Activated naive CD4-positive, alpha-beta T cell treated with Interleukin-2 at 50 U/mL for 16 hours (primary cell): ENCODE measurements at regions not wholly inside any gene's neighbourhood (a gene's known extent, or its start where the extent isn't known, plus 50 kb on each side); places are given as distances from the start of the nearest gene placed in this dataset.

Source experiments
- DNase-seq: peaks from one replicate; pipeline ENCODE4 v3.0.0-alpha.2; 2020

GRCh38 chr10:44685747-44686146, 225.4 kb upstream of the TMEM72 start:
- no peak for DNase-seq

DNA sequence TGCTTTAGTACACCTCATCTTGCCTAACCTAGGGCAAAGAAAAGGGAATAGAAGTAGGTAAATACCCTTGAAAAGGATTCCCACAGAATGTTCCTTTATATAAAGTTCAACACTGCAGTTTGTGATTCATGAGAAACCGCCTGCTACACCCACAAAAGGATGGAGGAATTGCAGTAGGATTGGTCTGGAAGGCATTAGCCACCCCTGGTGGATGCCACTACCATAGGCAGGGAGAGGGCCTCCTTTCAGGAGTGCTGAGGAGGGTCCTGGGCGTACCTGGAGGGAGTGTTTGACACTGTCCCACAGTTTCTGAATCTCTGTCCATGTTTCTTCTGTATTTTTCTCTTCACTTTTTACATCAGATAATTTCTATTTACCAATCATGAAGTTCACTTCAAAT, 221.8 kb upstream of the TMEM72 start:
- no peak for DNase-seq

- DNase-seq: no peak
Measured at GRCh38 chr10:44696496-44696895, 214.6 kb upstream of the TMEM72 start.

GRCh38 chr10:44697116-44697515, 214.0 kb upstream of the TMEM72 start:
- no peak for DNase-seq

GRCh38 chr10:44702531-44702930, 208.6 kb upstream of the TMEM72 start:
- DNase-seq: no peak

DNA sequence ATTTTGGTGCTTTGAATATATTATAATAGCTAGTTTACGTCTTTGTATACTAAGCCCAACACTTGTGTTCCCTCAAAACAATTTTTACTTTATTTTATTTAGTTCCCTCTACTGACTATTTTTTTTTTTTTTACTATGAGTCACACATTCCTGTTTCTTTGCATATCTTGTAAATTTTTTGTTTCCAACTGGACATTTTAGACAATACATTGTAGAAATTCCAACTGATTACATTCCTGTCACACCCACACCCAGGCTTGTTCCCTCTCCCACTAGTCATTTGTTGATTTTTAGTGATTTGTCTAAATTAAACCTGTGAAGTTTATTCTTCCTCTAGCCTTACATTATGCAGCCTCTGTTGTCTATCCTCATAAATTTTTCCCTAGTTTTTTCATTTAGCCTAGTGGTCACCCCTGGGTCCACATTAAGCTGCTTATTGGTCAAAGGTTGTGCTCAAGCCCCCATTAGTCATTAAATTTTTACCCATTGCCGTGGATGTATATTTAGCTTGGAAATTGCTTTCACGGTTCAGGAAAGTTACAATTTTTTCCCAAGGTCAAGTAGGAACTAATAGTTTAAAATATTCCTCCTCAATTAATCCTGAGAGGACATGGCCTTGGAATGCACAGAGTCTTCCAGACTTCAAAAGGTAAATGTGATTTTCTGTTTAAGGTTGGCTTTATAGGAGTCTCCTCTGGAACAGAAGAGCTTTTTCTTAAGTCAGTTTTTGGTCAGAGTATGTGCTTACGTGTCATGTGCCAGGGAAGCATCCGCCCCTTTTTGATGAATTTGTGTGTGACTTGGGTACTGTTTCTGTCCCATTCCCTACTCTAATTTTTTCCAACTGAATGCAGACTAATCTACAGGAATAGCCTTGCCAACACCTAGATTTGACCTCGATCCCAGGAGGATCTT, 207.6 kb upstream of the TMEM72 start:
- no peak for DNase-seq

DNA sequence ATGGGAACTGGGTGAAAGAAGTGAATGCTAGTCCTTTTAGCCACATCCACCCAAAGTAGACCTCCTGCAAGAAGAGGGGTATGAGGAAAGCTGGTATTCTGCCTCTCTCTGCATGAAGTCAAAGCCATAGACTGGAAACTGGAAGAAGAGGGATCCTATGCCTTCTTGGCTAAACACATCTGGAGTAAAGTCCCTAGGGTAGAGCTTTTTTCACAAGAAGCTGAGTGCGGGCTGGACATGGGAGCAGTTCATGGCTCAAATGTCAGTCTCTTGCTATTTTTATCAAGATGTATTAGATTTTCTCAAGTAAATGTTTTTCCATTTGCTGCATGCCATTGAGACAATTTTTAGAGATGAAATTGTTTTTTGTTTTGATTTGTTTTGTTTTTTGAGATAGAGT, 206.5 kb upstream of the TMEM72 start:
- DNase-seq: no peak

DNA sequence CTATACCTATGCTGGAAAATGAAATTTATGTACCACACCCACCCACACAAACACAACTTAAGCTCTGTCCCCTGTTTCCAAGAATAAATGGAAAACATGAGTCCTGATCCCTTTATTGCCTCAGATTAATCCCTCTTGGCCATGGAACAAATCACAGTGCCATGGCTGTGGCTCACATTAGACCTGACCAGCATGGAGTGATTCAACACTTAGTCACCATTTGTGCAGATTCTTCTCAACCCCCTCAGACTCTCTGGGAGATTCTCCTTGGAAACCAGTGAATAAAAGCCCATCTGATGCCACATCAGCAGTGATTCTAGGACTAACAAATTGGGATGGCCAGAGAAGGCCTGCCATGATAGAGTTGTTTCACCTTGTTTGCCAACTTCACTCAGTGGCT, 204.4 kb upstream of the TMEM72 start:
- DNase-seq: no peak

- no peak for DNase-seq
Measured at GRCh38 chr10:44713307-44713706, 197.8 kb upstream of the TMEM72 start.

- DNase-seq: no peak
Measured at GRCh38 chr10:44714451-44714850, 196.7 kb upstream of the TMEM72 start.

DNA sequence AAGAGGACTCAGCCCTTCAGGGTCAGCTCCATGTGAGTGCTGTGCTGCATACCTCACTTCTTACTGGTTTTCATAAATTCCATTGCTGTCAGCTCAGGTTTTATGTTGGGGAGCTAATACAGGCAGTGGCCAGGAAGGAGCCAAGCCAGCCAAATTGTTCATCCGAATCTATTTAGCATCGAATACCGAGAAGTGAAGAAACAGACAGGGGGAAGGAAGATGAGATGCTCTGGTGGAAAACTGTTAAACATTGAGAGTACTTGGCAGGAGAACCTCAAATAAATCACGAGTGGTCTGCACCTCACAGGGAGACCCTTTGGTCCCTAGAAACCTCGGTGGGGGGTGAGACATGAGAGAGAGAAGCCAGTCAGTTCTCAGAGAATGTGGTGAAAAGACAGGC, 196.0 kb upstream of the TMEM72 start:
- DNase-seq: no peak

- DNase-seq: no peak
Measured at GRCh38 chr10:44716470-44717015, 194.6 kb upstream of the TMEM72 start.

GRCh38 chr10:44723082-44723481, 188.1 kb upstream of the TMEM72 start:
- no peak for DNase-seq

- no peak for DNase-seq
Measured at GRCh38 chr10:44723619-44724325, 187.4 kb upstream of the TMEM72 start.

- no peak for DNase-seq
Measured at GRCh38 chr10:44724415-44725174, 186.5 kb upstream of the TMEM72 start.

DNA sequence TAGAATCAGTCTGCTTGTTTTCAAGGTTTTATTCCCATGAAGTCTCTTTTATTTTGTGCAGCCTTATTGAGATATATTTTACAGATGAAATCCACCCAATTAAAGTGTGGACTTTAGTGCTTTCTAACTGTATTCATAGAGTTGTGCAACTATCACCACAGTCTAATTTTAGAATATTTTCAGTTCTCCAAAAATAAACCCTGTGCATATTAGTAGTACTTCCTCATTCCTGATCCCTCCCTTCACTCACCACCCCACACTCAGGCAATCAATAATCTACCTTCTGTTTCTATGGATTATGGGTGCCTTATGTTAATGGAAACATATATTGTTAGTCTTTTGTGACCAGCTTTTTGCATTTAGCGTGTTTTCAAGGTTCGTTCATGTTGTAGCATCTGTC, 185.7 kb upstream of the TMEM72 start:
- DNase-seq: no peak

DNA sequence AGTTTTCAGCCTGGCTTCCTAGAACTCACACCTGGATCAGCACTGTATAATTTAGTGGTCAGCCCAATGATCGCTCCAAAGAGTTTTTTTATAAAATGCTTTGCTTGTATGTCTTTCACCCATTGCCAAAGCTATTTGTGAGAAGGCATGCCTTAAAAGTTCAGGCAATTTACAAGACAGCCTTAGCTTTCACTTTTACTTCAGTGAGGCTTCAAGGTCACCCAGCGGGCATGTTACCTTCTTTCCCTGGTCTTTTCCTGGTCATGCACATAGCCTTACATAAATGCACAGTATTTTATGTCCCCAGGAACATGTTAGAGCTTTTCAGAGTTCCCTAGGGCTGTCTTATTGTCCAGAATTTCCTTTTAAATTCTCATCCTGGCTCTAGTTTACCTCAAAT, 179.9 kb upstream of the TMEM72 start:
- DNase-seq: no peak

GRCh38 chr10:44733501-44734488, 177.3 kb upstream of the TMEM72 start:
- no peak for DNase-seq

- no peak for DNase-seq
Measured at GRCh38 chr10:44742248-44742647, 168.9 kb upstream of the TMEM72 start.

DNA sequence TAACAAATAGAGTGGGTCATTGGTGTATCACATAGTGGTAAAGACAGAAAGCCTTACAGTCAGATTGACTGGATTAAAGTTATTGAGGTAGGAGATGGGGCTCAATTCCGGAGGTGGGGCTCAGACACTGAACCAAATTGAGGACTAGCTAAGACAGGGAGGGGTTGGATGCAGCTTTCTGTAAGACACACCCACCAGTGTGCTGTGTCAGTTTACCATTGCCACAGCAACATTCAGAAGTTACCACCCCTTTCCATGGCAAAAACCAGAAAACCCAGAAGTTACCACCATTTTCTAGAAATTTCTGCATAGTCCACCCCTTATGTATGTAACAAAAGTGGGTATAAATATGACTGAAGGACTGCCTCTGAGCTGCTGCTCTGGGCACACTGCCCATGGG, 167.6 kb upstream of the TMEM72 start:
- DNase-seq: no peak

GRCh38 chr10:44745920-44746319, 165.2 kb upstream of the TMEM72 start:
- no peak for DNase-seq

DNA sequence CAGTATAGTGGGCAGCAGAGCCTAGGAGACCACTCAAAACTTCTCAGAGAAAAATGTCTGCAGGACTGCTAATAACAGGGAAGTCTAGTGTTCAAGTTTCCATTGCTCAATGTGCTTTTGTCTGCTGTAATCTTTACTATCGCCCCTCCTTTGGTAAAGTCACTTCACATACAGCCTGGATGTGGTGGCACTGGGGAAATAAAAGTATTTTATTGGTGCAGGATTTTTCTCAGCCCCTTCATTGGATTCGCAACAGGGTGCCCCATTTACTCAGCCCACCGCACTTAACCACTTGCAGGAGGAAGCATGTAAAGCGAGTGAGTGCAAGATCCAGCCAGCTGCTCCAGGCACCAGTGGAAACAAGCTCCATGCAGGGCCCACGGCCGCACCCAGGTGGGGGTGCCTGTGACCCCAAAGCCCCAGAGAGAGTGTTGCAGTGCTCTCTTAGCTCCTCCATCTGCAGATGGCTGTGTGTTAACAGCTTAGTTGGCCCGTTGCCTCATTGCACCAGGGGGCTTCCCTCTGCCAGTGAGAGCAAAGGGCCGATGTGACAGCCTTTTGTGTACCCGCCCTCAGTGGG, 163.5 kb upstream of the TMEM72 start:
- DNase-seq: no peak
